DOHH2 (cell line): ENCODE measurements at regions not wholly inside any gene's neighbourhood (a gene's known extent, or its start where the extent isn't known, plus 50 kb on each side); places are given as distances from the start of the nearest gene placed in this dataset.

ENCODE experiments used
- H3F3A ChIP-seq: fragments of 200-600 bp; sonication (generic), shearing (Covaris generic); 2 replicates; pipeline ENCODE4 v1.6.0; 2016; ENCODE audit warnings: antibody characterized with exemption, mild to moderate bottlenecking; ENCODE audit not compliant: control insufficient read depth, insufficient read depth
- H3K27ac ChIP-seq: fragments of 200-600 bp; sonication (generic); 2 replicates; pipeline ENCODE4 v1.5.1; 2014; ENCODE audit warnings: low read depth, mild to moderate bottlenecking, low read length, moderate library complexity
- H3K27me3 ChIP-seq: fragments of 200-600 bp; sonication (generic); 2 replicates; pipeline ENCODE4 v1.6.1; 2014; ENCODE audit warnings: mild to moderate bottlenecking, low read length, mixed read lengths; ENCODE audit not compliant: control insufficient read depth
- H3K36me3 ChIP-seq: fragments of 200-600 bp; sonication (generic); 2 replicates; pipeline ENCODE4 v1.6.1; 2014; ENCODE audit warnings: mild to moderate bottlenecking, low read length, moderate library complexity, mixed read lengths; ENCODE audit not compliant: control insufficient read depth
- H3K4me1 ChIP-seq: fragments of 200-600 bp; sonication (generic); 2 replicates; pipeline ENCODE4 v1.6.1; 2014; ENCODE audit warnings: mild to moderate bottlenecking, low read length, mixed read lengths; ENCODE audit not compliant: control insufficient read depth
- H3K4me2 ChIP-seq: fragments of 200-600 bp; sonication (generic); 2 replicates; pipeline ENCODE4 v1.6.0; 2014; ENCODE audit warnings: mild to moderate bottlenecking, low read length, moderate library complexity
- H3K4me3 ChIP-seq: fragments of 200-600 bp; sonication (generic); 2 replicates; pipeline ENCODE4 v1.5.1; 2014; ENCODE audit warnings: mild to moderate bottlenecking, low read length, mixed read lengths
- H3K79me2 ChIP-seq: fragments of 200-600 bp; sonication (generic); 2 replicates; pipeline ENCODE4 v1.6.1; 2014; ENCODE audit warnings: mild to moderate bottlenecking, low read length, mixed read lengths; ENCODE audit not compliant: control insufficient read depth
- H3K9me2 ChIP-seq: fragments of 200-600 bp; sonication (generic); replicated peaks from 2 replicates; pipeline ENCODE4 v1.6.1; 2014; ENCODE audit warnings: mild to moderate bottlenecking, low read length, mixed read lengths; ENCODE audit not compliant: control insufficient read depth
- H3K9me3 ChIP-seq: fragments of 200-600 bp; sonication (generic); 2 replicates; pipeline ENCODE4 v1.6.1; 2014; ENCODE audit warnings: antibody characterized with exemption, low read length, mixed read lengths; ENCODE audit not compliant: control insufficient read depth, insufficient read depth
- H4K20me1 ChIP-seq: fragments of 200-600 bp; sonication (generic); 2 replicates; pipeline ENCODE4 v1.6.0; 2014; ENCODE audit warnings: low read depth, mild to moderate bottlenecking, antibody characterized with exemption, low read length, moderate library complexity; ENCODE audit not compliant: control insufficient read depth, insufficient read depth
- EZH2phosphoT487 ChIP-seq: fragments of 200-600 bp; sonication (generic); IDR thresholded peaks from 2 replicates; pipeline ENCODE4 v1.6.1; 2017; ENCODE audit warnings: borderline replicate concordance, mild to moderate bottlenecking, antibody characterized with exemption, low read length, moderate library complexity, mixed read lengths
- TF ChIP-seq, protein P1 (sequence below): fragments of 200-600 bp; sonication (generic); IDR thresholded peaks from one replicate; pipeline ENCODE4 v1.5.1; 2014; ENCODE audit warnings: antibody characterized with exemption, mild to moderate bottlenecking, low read depth, low read length; ENCODE audit not compliant: poor library complexity, severe bottlenecking

- TF ChIP-seq, protein P1, sequence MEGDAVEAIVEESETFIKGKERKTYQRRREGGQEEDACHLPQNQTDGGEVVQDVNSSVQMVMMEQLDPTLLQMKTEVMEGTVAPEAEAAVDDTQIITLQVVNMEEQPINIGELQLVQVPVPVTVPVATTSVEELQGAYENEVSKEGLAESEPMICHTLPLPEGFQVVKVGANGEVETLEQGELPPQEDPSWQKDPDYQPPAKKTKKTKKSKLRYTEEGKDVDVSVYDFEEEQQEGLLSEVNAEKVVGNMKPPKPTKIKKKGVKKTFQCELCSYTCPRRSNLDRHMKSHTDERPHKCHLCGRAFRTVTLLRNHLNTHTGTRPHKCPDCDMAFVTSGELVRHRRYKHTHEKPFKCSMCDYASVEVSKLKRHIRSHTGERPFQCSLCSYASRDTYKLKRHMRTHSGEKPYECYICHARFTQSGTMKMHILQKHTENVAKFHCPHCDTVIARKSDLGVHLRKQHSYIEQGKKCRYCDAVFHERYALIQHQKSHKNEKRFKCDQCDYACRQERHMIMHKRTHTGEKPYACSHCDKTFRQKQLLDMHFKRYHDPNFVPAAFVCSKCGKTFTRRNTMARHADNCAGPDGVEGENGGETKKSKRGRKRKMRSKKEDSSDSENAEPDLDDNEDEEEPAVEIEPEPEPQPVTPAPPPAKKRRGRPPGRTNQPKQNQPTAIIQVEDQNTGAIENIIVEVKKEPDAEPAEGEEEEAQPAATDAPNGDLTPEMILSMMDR: no peak
- TF ChIP-seq EZH2phosphoT487: no peak
- H3F3A ChIP-seq: no peaks in the 10 kb centered on the region
- H3K9me2 ChIP-seq: no peaks in the 10 kb centered on the region
- no peak overlapping the region for H3K27ac ChIP-seq
- no peaks in the 10 kb centered on the region for H3K4me1 ChIP-seq
- no peaks in the 10 kb centered on the region for H3K79me2 ChIP-seq
- H4K20me1 ChIP-seq: no peaks in the 10 kb centered on the region
- no peak overlapping the region for H3K4me3 ChIP-seq
- H3K36me3 ChIP-seq: no peaks in the 10 kb centered on the region
- H3K9me3 ChIP-seq: no peaks in the 10 kb centered on the region; the same call in 1 of the 2 replicates
- no peaks in the 10 kb centered on the region for H3K27me3 ChIP-seq
- no peak overlapping the region for H3K4me2 ChIP-seq
Measured at GRCh38 chr11:12611352-12611751, 62.9 kb upstream of the TEAD1 start.

GRCh38 chr11:12617632-12618031 is 56.6 kb upstream of the TEAD1 start:
- Histone ChIP-seq H3K27me3 (no peaks in the 10 kb centered on the region), H3K36me3 (no peaks in the 10 kb centered on the region), H3K4me2 (no peak overlapping the region), H3K9me2 (no peaks in the 10 kb centered on the region), H3K27ac (no peak overlapping the region), H3K4me1 (no peaks in the 10 kb centered on the region), H3K79me2 (no peaks in the 10 kb centered on the region), H3F3A (no peaks in the 10 kb centered on the region), H3K4me3 (no peak overlapping the region), H4K20me1 (no peaks in the 10 kb centered on the region), H3K9me3 (no peaks in the 10 kb centered on the region)
- TF ChIP-seq, protein P1: no peak
- TF ChIP-seq EZH2phosphoT487: no peak

DNA sequence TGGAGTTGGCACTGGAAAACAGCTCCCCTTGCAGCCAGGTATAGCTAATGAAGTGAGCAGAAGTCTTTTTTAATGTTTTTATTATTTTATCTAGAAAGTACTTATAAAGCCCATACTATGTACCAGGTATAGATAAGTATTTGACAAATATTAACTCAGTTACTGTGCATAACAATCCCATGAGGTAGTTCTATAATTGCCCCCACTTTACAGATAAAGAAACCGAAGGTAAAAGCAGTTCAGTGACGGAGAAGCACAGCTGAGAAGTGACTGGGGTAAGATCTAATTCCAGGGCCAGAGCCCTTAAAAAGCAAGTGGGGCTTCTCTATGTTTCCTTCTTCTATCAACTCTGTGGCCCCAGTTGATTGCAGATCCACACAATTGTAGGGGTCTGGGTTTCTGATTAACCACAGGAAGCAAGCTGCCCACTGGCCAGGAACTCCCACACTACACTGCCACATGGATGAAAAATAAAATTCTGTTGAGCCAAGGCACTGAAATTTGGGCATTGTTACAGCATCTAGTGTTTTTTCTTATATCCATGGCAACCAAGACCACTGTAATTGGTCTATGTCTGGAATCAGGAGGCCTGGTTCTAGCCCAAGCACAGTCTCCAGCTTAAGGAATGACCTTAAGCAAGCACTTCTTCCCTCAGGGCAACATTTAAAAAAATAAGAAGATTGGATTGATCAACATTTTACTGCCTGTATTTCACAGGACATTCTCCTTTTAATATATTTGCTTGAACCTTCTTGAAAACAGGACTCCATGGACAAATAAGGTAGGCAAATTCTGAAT is 55.3 kb upstream of the TEAD1 start:
- H3K4me1 ChIP-seq: no peaks in the 10 kb centered on the region
- H3K36me3 ChIP-seq: no peaks in the 10 kb centered on the region
- no peaks in the 10 kb centered on the region for H3F3A ChIP-seq
- no peaks in the 10 kb centered on the region for H3K27me3 ChIP-seq
- H4K20me1 ChIP-seq: no peaks in the 10 kb centered on the region
- no peaks in the 10 kb centered on the region for H3K79me2 ChIP-seq
- H3K4me3 ChIP-seq: no peak overlapping the region
- H3K27ac ChIP-seq: no peak overlapping the region
- no peak overlapping the region for H3K4me2 ChIP-seq
- no peaks in the 10 kb centered on the region for H3K9me3 ChIP-seq
- TF ChIP-seq, protein P1: no peak
- no peak for TF ChIP-seq EZH2phosphoT487
- no peaks in the 10 kb centered on the region for H3K9me2 ChIP-seq
